ENCODE measurements at regions not wholly inside any gene's neighbourhood (a gene's known extent, or its start where the extent isn't known, plus 50 kb on each side); places are given as distances from the start of the nearest gene placed in this dataset.

GRCh38 chr3:27641888-27642601 lies 80.1 kb downstream of the EOMES start:
- H3K79me2 ChIP-seq: no peaks in the 10 kb centered on the region
- peak overlapping the region; percentile 50 for H3K4me2 ChIP-seq
- 70% methylated on average over 5 of the region's 5 CpGs for WGBS (ENCODE audit: low lambda C conversion rate, missing lambda C conversion rate)
- no peak overlapping the region for H3K4me3 ChIP-seq
- no peaks in the 10 kb centered on the region for H3K27me3 ChIP-seq
- H3K9me2 ChIP-seq (replicated peaks; ENCODE audit: insufficient read depth): no peaks in the 10 kb centered on the region
- no peaks in the 10 kb centered on the region for H3K36me3 ChIP-seq (replicated peaks; ENCODE audit: insufficient read depth, low read depth)
- DNase-seq (ENCODE audit: low spot score): peak; percentile 40
- no peak overlapping the region for H2AFZ ChIP-seq
- H4K20me1 ChIP-seq (ENCODE audit: insufficient read depth, poor library complexity, severe bottlenecking): no peaks in the 10 kb centered on the region
- peaks cover 12% of the 10 kb centered on the region for H3K4me1 ChIP-seq (ENCODE audit: insufficient read depth)
- TF ChIP-seq EZH2 (IDR thresholded peaks at IDR 0.05; ENCODE audit: borderline replicate concordance) (no peak), EZH2phosphoT487 (IDR thresholded peaks at IDR 0.05; ENCODE audit: low read depth, severe bottlenecking, unreplicated experiment) (no peak)
- TF ChIP-seq, protein P1, sequence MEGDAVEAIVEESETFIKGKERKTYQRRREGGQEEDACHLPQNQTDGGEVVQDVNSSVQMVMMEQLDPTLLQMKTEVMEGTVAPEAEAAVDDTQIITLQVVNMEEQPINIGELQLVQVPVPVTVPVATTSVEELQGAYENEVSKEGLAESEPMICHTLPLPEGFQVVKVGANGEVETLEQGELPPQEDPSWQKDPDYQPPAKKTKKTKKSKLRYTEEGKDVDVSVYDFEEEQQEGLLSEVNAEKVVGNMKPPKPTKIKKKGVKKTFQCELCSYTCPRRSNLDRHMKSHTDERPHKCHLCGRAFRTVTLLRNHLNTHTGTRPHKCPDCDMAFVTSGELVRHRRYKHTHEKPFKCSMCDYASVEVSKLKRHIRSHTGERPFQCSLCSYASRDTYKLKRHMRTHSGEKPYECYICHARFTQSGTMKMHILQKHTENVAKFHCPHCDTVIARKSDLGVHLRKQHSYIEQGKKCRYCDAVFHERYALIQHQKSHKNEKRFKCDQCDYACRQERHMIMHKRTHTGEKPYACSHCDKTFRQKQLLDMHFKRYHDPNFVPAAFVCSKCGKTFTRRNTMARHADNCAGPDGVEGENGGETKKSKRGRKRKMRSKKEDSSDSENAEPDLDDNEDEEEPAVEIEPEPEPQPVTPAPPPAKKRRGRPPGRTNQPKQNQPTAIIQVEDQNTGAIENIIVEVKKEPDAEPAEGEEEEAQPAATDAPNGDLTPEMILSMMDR (IDR thresholded peaks at IDR 0.05; ENCODE audit: poor library complexity): no peak
- peak overlapping the region; percentile 86 for H3K27ac ChIP-seq
- H3K9me3 ChIP-seq (ENCODE audit: low read depth): no peaks in the 10 kb centered on the region

- no peaks in the 10 kb centered on the region for H4K20me1 ChIP-seq (ENCODE audit: insufficient read depth, poor library complexity, severe bottlenecking)
- no peaks in the 10 kb centered on the region for H3K9me2 ChIP-seq (replicated peaks; ENCODE audit: insufficient read depth)
- H3K4me3 ChIP-seq: no peak overlapping the region
- H3K4me1 ChIP-seq (ENCODE audit: insufficient read depth): peaks cover 12% of the 10 kb centered on the region
- H3K27me3 ChIP-seq: no peaks in the 10 kb centered on the region
- no peak overlapping the region for H3K4me2 ChIP-seq
- no peaks in the 10 kb centered on the region for H3K79me2 ChIP-seq
- TF ChIP-seq, protein P1 (IDR thresholded peaks at IDR 0.05; ENCODE audit: poor library complexity): no peak
- TF ChIP-seq EZH2 (IDR thresholded peaks at IDR 0.05; ENCODE audit: borderline replicate concordance) (no peak), EZH2phosphoT487 (IDR thresholded peaks at IDR 0.05; ENCODE audit: low read depth, severe bottlenecking, unreplicated experiment) (no peak)
- DNase-seq (ENCODE audit: low spot score): no peak
- WGBS (ENCODE audit: low lambda C conversion rate, missing lambda C conversion rate): 60% methylated on average over 1 of the region's 1 CpG
- H3K27ac ChIP-seq: peak overlapping the region; percentile 86
- no peaks in the 10 kb centered on the region for H3K9me3 ChIP-seq (ENCODE audit: low read depth)
- H2AFZ ChIP-seq: no peak overlapping the region
- no peaks in the 10 kb centered on the region for H3K36me3 ChIP-seq (replicated peaks; ENCODE audit: insufficient read depth, low read depth)
Measured at GRCh38 chr3:27641271-27641800, 80.8 kb downstream of the EOMES start.

DNA sequence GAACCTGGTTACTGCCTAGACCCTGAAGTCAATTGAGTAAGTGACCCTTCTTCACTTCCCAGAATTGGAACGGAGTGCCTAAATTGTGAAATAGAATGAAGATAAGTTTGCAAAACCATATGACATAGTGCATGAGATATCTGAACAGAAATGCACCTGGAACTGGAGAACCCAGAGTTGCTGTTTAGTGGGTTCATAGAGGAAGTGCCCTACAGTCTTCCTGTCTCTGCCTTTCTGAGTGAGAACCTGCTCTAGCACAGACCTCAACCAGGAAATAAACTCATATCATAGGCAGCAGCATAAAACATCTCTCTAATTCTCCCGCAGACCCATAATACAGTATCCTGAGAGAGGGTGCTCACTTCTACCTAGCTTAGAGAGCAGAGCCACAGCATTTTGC lies 82.9 kb downstream of the EOMES start:
- WGBS (ENCODE audit: low lambda C conversion rate, missing lambda C conversion rate): 94% methylated on average over 2 of the region's 2 CpGs
- no peaks in the 10 kb centered on the region for H3K9me2 ChIP-seq (replicated peaks; ENCODE audit: insufficient read depth)

More for the DNA sequence above, 82.9 kb downstream of the EOMES start:
- H3K27ac ChIP-seq: no peak overlapping the region
- TF ChIP-seq, protein P1 (IDR thresholded peaks at IDR 0.05; ENCODE audit: poor library complexity): no peak
- TF ChIP-seq EZH2 (IDR thresholded peaks at IDR 0.05; ENCODE audit: borderline replicate concordance) (no peak), EZH2phosphoT487 (IDR thresholded peaks at IDR 0.05; ENCODE audit: low read depth, severe bottlenecking, unreplicated experiment) (no peak)
- H3K79me2 ChIP-seq: no peaks in the 10 kb centered on the region
- H3K4me2 ChIP-seq: no peak overlapping the region
- DNase-seq (ENCODE audit: low spot score): no peak
- no peaks in the 10 kb centered on the region for H3K9me3 ChIP-seq (ENCODE audit: low read depth)
- peaks cover 12% of the 10 kb centered on the region for H3K4me1 ChIP-seq (ENCODE audit: insufficient read depth)
- no peaks in the 10 kb centered on the region for H3K27me3 ChIP-seq
- no peaks in the 10 kb centered on the region for H3K36me3 ChIP-seq (replicated peaks; ENCODE audit: insufficient read depth, low read depth)
- no peaks in the 10 kb centered on the region for H4K20me1 ChIP-seq (ENCODE audit: insufficient read depth, poor library complexity, severe bottlenecking)
- H2AFZ ChIP-seq: no peak overlapping the region
- H3K4me3 ChIP-seq: no peak overlapping the region

Data from hepatocyte (in vitro differentiated cells).